GM21526 (cell line): ENCODE measurements at regions not wholly inside any gene's neighbourhood (a gene's known extent, or its start where the extent isn't known, plus 50 kb on each side); places are given as distances from the start of the nearest gene placed in this dataset.

Source experiments
- ATAC-seq: cut with Tn5 transposase; IDR thresholded peaks from one replicate; pipeline ENCODE4 v1.9.1; 2021; ENCODE audit warnings: moderate library complexity; ENCODE audit not compliant: unreplicated experiment, low FRiP score

DNA sequence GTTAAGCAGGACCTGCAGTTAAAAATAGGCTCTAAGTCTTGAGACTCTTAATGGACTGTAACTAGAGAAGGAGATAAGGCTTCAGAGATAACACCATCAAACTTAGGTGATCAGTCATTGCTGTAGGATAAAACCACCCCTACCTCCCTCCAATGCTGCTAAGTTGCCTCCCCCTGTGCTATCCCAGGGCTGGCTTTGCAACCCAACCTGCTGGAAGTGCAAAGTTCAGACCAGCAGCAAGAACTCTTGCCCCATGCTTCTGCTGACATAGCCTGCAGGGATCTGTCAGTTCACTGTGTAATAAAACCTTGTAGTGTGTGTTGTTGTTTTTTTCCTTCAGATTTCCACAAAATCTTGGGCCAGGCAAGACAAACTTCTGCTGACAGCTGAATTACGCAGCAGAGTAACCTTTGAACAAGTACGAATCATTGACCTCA is 57.4 kb upstream of the EPB41L3 start:
- no peak for ATAC-seq

DNA sequence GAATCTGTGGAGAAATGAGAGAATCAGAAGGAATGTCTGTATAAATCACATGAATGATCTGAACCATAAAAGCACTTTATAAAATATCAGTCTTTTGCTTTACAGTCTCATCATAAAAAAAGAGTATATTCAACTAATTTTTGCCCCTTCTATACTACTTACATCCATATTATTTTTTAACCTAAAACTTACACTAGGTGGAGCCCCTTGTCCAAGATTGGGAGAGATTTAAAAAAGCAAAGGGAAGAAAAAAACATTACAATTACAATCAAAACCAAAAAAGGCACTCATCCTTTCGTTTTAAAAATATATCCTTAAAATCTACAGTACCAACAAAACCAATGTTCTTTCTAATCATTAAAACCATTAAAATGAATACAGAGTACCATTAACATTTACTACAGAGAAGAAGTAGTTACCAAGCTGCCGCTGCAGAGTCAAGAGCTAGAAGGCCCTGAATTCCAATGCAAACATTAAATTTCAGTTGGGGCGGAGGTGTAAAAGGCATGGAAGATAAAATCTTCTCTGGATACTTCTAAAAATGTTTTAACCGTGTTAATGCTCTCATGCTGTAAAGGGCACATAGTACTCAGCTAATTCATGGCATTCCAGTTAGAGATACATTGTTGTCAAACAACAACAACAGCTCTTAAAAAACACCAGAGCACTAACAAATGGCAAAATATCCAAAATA is 56.7 kb upstream of the EPB41L3 start:
- no peak for ATAC-seq

DNA sequence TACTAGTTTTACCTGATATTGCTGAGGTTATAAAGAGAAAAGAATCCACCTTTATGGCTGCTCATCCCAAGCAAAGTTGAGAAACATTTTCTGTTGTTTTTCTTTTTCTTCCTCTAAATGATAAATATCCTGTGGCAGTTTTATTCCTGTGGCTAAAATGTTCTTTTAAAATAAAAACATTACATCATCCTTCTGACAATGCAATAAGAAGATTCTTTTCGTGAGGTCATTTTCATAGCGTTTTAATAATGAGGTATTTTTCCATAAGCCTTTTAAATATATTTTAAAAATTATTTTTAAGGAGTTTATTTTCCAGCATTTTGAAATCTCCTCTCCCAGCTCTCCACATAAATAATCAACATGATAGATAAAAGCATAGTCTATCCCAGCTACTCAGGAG is 52.8 kb upstream of the EPB41L3 start:
- ATAC-seq: no peak
